ENCODE measurements at regions not wholly inside any gene's neighbourhood (a gene's known extent, or its start where the extent isn't known, plus 50 kb on each side); places are given as distances from the start of the nearest gene placed in this dataset.

DNA sequence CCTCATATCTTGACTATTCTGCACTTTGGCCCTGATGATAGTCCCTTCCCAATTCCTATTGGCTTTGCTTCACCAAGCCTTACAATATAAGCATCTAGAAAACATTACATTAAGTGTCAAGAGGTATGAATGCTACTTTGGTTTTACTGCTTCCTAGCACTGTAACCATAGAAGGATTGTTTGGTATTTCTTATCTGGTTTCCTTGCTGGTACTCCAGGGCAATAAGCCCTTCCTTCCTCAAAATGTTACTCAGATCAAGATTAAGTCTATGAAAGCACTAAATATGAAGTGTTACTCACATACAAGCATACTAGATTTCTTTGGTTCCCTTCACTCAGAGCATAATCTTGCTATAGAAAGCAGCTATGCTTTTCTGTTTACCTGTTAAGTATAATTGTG, 492.5 kb downstream of the ETV1 start:
- no peak for FAIRE-seq

DNA sequence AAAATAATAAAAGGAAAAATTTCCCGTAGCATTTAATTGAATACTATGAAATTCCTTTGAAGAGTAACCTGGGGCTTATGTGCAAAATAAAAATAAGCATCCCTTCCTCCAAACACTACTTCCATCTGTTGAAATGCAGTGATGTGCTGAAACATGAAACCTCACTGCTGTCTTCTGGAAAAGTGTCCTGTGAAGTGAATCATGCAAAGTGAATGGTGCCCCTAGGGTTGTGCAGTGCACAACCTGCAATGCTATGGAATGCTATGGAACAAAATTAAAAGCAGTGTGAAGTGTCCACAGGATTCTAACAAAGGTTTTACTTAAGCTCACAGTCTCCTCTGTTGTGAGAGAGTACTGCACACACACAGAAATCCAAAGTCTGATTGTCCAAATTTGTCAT, 480.9 kb downstream of the ETV1 start:
- no peak for FAIRE-seq

DNA sequence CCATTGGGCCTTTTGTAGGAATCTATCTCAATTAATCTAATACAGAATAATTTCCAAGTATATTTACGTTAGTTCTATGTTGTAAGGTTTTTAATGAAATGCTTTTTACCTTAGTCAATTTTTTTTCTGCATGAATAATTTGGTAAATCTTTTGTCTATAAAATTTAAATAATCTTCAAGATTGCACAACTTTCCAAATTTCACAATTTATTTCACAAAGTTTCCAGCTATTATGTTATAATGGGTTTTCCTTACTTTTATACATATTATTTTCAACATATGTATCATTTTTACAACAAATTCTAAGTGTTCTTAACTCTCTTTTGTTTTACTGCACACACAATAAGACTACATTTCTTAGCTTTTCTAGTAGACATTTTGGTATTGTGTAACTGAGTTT, 470.7 kb downstream of the ETV1 start:
- FAIRE-seq = peak; percentile 52

DNA sequence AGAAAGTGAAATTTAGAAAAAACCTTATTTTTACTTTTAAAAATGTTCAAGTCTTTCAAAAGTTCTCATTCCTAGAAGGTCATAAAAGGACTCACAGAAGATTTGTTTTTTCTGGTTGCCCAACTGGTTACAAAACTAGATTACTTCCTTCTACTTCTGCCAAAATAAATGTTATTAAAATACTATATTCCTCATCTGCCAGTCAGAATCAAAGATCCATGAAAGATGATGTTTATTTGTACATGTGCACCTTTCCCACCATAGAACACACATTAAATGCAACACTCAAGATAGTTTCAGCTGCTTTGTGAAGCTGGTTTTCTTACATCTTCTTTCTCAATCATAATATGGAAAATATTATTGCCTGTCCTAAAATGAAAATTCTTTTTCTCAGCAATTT, 465.4 kb downstream of the ETV1 start:
- FAIRE-seq = no peak

DNA sequence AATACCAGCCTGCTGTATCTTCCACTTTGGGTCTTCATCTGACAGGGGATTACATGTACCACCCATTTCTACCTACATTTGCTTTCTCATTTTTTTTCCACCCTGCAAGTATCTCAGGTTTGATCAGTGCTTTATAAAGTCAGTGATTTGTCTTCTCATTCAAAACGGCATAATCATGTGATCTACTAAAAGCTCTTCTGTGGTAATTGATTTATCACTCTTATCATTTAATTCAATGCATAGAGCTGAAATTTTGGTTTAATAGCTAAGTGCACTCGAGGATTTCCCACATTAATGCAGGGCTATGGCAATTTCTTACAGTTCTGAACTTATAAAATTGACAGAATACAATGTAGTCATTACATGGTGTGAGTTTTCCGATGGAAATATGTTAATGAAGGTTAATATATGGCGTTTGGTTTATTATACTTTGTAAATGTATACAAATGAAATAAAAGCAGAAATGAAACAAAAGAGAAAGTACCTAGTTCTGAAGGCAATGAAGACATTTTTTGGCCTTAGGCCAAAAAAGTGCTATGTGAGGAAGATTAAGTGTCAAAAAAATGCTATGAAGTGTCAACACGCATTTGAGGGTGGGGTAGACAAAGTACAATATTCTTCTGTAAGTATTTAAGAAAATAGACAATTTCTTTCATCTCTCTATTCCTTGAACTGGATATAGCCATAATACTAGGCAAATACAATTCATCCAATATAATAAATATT, 457.3 kb downstream of the ETV1 start:
- no peak for FAIRE-seq

DNA sequence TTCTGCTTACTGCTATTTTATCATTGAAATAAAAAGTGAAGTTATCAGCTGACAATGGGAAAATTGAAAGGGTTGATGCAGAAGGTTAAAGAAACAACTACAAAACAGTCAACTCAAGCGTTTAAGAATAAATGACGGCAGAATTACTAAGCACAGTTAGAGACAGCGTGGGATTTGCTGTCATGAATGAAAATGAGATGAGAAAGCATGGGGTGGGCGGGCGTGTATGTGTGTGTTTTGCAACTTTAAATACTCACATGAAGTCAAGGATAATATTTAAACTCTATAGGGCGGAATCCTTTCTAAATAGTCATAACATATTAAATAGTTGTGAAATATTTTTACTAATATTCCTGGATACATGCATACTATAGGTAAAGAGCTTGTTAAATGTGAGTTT, 450.8 kb downstream of the ETV1 start:
- FAIRE-seq = no peak

DNA sequence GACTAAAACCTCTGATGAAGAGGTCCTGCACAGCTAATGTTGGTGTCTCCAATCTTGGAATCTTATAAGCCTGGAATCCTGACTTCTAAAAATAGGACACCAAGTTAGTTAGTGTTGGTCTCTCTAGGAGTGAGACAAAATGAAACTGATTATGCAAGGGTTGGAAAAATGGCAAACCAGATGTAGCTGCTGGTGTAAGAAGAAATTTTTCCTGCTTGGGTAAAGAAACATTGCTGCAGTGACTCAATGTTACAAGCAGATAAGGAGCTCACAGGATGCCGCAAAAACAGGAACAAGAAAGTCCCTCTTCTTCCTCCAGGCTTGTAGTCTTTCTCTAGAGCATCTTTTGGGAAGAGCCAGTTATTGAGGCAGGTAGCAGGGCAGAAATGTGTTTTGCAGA, 449.0 kb downstream of the ETV1 start:
- FAIRE-seq = no peak

DNA sequence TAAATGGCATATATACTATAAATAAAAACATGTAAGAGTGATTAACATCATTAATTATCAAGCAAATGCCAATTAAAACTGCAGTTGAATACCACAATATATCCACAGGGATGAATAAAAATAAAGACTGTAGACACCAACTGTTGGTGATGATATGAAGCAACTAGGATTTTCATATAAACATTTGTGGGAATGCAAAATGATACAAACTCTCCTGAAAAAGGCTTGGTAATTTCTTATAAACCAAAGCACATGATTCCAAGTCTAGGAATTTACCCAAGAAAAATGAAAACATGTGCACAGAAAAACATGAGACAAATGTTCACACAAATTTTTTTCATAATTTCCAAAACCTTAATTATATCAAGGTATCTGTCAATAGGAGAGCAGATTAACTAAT, 448.1 kb downstream of the ETV1 start:
- FAIRE-seq = no peak

DNA sequence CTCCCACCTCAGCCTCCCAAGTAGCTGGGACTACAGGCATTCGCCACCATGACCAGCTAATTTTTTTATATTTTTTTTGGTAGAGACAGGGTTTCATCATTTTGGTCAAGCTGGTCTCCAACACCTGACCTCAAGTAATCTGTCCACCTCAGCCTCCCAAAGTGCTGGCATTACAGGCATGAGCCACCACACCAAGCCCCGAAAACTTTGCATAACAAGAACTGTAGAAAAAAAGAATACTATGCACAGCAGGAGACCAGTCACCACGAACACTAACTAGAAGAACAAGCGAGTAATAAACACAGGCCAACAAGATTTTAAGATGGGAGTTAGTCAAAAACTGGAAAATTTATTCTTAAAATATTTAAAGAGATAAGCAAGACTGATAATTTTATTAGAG, 447.0 kb downstream of the ETV1 start:
- no peak for FAIRE-seq

DNA sequence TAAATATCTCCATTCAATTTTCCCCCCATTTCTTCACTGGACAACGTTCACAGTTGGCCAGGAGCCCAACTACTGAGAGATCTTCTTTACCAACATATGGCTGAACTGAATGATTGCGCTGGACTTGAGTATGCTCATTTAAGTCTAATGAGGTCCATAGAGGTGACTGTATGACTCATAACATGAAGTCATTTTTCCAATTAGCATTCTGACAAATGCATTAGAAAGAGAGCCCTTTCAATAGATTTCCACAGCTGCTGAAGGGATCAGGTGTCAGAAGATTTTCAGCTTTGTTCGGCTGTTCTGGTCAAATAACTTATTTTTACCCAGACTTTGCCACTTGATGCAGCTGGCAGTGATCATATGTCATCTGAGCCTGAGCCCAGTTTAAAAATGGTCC, 438.0 kb downstream of the ETV1 start:
- no peak for FAIRE-seq

DNA sequence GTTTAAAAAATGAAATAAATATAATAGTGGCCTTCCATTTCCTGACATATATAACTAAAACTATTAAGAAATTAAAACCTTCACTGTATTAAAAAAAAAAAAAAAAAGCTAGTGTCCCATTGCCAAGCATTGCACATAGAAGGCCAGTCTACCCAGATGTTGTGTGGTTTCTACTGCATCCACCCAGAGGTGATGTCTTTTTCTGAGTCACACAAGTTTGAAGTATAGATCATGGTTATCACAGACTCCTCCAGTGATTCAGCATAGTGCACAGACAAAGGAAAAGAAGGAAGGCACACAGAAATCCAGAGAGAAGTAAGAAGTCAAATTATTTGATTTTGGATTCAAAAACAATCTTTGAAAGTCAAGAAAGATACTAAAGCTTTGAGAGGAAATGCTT, 429.0 kb downstream of the ETV1 start:
- FAIRE-seq = no peak

DNA sequence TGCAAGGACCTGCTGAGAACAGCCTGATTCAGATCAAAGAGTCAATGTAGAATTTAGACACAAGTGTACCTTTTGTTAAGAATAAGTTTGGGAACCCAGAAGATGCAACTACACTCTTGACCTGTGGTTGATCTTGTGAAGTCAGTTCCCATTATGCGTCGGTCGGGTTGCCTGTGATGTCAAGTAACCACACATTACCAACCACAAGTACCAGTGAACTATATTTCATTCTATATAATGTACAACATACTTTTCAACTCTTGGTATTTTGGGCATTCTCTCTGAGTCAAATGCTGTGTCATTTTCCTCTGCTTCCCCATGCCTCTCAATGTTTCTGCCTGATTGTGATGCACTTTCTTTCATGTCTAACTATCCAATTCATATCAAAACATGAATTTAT, 426.2 kb downstream of the ETV1 start:
- no peak for FAIRE-seq

DNA sequence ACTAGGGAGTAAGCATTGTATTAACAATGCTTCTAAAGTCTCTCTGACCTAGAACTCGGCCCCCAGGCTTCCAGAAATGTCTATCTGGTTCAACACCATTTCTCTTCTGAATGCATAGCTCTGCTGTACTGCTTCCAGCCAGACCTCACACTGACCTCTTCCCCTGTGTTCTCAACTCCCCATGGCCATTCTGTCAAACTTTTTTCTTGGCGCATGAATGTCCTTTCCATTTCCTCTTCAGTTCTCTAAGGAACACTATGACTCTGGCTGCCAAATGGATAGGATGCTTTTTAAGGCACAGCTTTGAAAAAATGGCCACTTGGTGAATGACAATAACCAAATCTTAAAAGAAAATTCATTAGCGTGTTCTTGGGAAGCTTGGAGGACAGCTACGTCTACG, 425.8 kb downstream of the ETV1 start:
- no peak for FAIRE-seq

DNA sequence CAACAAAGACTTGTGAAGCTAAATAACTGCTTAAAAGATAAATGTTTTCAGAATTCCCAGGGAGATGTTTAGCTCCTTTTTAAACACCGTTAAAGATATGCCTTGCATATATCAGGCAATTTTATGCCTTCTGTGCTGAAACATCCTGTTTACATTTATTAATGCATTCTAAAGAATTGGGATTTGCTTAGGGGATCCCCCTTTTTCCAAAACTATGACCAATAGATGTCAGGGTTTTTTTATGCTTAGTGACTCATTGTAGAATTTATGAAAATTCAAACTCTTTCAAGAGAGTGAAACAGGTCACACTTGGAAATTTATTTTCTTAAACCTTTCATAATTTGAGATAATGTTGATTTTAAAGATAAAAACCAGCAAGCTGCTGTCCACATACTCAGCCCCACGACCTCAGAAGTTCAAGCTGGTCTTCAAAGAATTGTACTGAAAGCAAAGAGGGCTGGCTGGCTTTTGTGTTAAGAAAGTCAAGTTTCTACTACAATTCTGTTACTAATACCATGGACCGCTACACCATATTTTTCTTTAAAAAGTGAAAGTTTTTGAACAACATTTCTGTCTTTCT, 411.8 kb downstream of the ETV1 start:
- FAIRE-seq = no peak

DNA sequence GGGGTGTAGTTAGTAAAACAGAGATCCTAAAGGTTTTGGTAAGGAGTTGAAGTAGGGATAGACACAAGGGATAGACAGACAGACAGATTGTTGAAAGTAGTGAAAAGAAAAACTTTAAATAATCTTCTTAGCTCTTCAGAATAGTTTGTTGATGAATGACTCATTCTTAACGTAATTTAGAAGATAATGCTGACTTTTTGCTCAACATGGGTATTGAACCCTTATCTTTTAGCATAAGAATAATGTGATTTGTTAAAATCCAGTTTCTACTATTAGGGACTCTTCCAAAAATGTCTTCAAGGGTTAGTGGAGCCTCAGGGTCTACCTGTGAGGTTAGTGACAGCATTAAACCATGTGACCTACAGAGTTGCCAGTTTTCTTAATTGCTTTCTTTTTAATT, 411.2 kb downstream of the ETV1 start:
- FAIRE-seq = no peak

DNA sequence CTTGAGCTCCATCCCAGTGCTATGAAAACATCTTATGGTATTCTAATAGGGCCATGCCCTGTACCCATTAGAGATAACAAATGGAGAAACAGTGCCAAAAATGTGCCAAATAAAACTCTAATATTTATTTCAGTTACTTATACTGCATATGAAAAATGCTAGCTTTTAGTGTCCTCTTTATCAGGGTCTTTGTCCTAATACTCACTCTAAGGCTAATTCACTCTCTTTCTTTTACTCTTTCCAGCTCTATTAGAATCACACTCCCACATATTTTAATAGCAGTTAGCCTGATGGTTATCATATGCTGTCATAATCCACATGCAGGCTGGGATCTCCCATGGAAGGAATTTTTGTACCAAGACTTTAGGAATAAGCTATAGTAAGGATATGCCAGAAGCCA, 408.4 kb downstream of the ETV1 start:
- no peak for FAIRE-seq

DNA sequence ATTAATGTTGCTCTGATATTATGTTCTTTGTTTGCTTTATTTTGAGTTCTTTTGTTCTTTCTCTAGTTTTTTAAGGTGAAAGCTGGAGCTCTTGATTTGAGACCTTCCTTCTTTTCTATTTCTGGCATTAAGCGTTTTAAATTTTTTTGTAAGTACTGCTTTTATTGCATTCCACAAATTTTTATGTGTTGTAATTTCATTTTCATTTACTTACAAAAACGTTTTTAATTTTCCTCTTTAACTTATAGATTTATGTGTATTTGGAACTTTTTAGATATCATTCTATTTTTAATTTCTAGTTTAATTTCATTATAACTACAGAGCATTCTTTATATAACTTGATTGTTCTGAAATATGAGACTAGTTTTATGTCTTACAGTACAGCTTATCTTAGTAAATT, 395.6 kb downstream of the ETV1 start:
- FAIRE-seq = peak; percentile 77

DNA sequence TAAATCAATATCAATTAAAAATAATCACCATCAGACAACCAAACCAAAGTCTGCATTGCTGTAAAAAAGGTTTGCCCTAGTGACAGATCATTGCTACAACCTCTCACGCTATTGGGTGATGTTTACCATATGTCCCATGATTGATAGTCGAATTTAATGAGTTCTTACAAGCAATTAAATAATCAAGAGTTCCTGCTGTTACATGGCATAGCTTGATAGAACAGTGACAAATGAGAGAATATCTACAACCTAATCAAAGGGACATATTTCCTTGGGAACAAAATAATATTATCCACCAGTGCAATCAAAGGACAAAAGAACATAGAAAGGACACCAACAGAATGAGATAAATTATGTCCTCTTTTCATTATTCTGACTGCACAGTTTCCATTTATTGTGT, 387.4 kb downstream of the ETV1 start:
- FAIRE-seq = no peak

DNA sequence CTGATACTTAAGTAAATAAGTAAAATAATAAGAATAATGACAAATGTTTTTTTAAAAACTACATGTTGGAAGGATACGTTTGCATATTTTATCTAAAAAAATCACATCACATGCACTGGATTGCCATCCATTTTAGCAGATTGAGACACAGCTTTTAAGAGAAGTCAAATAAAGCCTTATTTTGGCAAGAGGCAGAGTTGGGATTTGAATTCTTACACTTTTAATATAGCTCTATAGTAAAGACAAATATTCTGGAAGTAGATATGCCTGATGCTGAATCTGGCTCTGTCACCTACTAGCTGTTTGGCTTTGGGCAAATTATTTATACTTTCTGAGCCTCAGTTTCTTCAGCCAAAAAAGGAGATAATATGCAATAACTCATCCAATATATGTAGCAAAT, 386.4 kb downstream of the ETV1 start:
- no peak for FAIRE-seq

DNA sequence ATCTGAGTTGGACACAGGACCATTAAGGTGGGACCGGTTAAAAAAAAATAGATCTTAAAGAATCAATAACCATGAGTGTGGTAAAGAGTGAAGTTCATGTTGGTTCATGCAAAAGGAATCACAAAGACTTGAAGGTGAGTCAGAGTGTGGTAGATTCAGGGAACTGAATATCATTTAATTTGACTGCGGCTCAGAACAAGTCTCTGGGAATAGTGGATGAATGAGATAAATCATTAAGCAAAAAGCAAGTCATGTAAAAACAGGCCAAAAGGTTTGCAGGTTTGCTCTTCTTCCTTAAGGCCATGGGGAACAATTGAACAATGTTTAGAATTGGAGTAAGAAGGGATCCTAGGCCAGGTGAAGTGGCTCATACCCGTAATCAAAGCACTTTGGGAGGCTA, 385.8 kb downstream of the ETV1 start:
- FAIRE-seq = no peak

DNA sequence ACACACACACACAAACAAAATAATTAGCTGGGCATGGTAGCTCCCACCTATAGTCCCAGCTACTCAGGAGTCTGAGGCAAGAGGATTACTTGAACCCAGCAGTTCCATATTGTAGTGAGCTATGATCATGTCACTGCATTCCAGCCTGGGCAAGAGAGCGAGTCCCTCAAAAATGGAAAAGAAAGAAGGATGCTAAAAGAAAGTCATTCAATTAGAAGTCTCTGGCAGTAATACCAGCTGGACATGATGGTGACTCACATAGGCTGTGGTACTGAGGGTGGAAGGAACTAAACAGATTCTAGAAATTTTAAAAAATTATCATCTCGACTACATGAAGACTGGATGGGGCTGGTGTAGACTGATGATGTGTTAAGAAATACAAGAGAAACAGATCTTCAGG, 385.3 kb downstream of the ETV1 start:
- no peak for FAIRE-seq

DNA sequence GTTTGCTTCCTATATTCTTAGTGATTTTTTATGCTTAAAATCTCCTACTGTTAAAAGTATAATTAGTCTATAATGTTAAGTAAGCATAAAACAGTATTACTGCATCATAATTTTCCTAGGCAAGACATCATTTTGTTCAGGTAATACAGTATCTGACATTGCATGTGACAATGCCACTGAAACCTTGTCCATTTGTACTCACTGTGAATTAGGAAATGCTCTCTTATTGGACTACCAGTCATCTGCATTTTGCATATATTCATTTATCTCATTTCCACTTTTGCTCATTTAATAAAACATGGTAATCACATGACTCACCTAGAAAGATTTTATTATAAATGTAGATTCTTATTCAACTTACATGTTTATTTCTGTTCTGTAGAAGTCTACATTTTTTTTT, 379.1 kb downstream of the ETV1 start:
- FAIRE-seq = no peak

DNA sequence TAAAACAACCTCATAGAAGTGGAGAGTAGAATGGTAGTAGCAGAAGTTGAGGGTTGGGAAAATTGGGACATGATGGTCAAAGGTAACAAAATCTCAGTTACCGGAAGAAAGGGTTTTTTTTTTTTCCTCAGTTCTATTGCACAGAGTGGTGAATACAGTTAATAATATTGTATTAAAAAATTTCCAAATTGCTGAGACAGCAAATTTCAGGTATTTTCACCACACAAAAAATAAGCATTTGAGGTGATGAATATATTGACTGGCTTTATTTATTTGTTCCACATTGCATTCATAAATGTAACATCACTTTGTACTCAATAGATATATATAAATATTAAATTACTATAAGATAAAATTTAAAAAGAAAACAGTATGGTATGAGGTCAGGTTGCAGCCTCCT, 373.8 kb downstream of the ETV1 start:
- no peak for FAIRE-seq

DNA sequence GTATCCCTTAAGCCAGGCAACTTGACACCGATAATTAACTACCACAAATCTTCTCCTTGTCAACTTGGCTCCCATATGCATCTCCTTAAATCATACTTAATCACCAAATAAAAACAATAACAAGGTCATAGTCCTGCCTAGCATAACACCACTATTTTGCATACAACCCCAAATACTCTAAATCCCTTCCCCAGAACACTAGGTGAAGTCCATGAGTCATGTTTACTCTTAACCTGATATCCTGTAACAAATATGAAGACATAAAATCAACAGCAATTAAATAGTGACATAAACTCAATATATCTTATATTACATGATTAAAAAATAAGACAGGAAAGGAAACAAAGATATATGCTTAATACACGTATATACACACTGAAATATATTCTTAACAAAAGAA, 362.0 kb downstream of the ETV1 start:
- FAIRE-seq = no peak

DNA sequence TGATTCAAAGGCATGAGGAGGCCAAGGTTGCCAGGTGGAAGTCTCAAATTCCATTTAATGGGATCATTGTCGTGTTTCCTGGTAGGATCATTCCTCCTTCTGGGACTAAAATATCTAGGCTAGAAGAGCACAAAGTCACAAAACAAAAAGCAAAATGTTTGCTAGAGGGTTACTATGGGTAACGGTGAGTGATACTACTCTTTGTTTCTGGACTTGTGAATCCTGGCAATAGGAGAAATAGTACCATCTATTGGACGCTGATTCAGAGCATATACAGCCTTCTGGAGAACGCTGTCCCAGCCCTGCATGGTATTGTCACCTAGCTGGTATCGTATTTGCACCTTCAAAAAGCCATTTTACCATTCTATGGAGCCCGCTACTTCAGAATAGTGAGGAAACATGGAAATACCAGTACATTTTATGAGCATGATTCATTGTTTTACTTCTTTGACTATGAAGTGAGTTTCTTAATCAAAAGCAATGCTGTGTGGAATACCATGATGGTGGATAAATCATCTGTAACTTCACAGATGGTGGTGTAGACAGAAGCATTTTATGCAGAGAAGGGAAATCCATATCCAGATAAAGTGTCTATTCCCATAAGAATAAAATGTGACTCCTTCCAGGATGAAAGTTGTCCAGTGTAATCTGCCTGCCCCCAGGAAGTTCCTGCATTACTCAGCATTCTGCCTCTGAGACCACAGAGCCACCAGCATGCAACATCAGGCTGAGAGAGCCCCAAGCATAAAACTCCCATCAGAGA, 361.0 kb downstream of the ETV1 start:
- no peak for FAIRE-seq
